HCT116 (cell line): ENCODE measurements at regions not wholly inside any gene's neighbourhood (a gene's known extent, or its start where the extent isn't known, plus 50 kb on each side); places are given as distances from the start of the nearest gene placed in this dataset.
"Not testable (repeated sequence)": the region's sequence is repeated elsewhere in the genome, so short reads cannot be mapped to it uniquely, and the experiment has no call there.

ENCODE experiments used
- ATAC-seq: fragments of 200-7000 bp; cut with Tn5 transposase; 2 replicates; pipeline ENCODE4 v1.9.1; 2020; ENCODE audit warnings: mild to moderate bottlenecking, moderate library complexity
- BruUV-seq: library from RNA; stranded (reverse); fragments of 400-500 nt; replicated peaks from 2 replicates; lab custom pipeline; 2021; lab: Mats Ljungman, UMichigan
- CTCF ChIA-PET: fragments of 300-600 bp; sonication (Branson Sonifier 250); formaldehyde crosslinking; loops from one replicate; lab custom pipeline; 2021; ENCODE audit warnings: antibody characterized with exemption; lab: Charles Lee
- POLR2A ChIA-PET: fragments of 300-600, 350-600 bp; sonication (Branson Sonifier 250); formaldehyde crosslinking; loops from one replicate; lab custom pipeline; 2021; ENCODE audit warnings: antibody characterized with exemption; lab: Charles Lee
- RAD21 ChIA-PET, 2 experiments: fragments of 300-600 bp; sonication (Branson Sonifier 250); formaldehyde crosslinking; loops; one replicate each; lab custom pipeline; 2023; ENCODE audit warnings: low total read pairs in 2 of 2; ENCODE audit not compliant: uncharacterized antibody in 2 of 2, unreplicated experiment in 2 of 2, low non-redundant PET in 1 of 2; lab: Charles Lee
- DNase-seq: peaks from one replicate; pipeline ENCODE4 v3.0.0-alpha.2; 2010; ENCODE audit warnings: low read depth, low spot score
- H2AFZ ChIP-seq: fragments of 200-600 bp; shearing (Covaris generic), sonication (generic); 2 replicates; pipeline ENCODE4 v1.6.1; 2017; ENCODE audit warnings: low read depth, mixed run types, mixed read lengths, antibody characterized with exemption, low read length; ENCODE audit not compliant: poor library complexity, severe bottlenecking
- H3K27ac ChIP-seq: 2 replicates; pipeline ENCODE4 v1.5.1; 2012; ENCODE audit warnings: low read depth, low read length
- H3K27me3 ChIP-seq: fragments of 200-600 bp; sonication (generic); 2 replicates; pipeline ENCODE4 v1.6.1; 2016; ENCODE audit warnings: mixed run types, low read length, mixed read lengths; ENCODE audit not compliant: insufficient read depth
- H3K36me3 ChIP-seq, 2 experiments: fragments of 200-500 bp in 1 of 2; fragments of 200-600 bp in 1 of 2; sonication (Bioruptor generic) in 1 of 2; sonication (generic) in 1 of 2; 2 replicates each; pipeline versions ENCODE4 v1.5.1 to v1.6.1; 2014 to 2016; ENCODE audit warnings: low read length in 2 of 2, inconsistent platforms in 1 of 2, mixed read lengths in 1 of 2, mixed run types in 1 of 2; ENCODE audit not compliant: insufficient read depth in 2 of 2, control insufficient read depth in 1 of 2
- H3K4me1 ChIP-seq, 2 experiments: fragments of 200-600 bp in 1 of 2; sonication (generic) in 1 of 2; 2 replicates each; pipeline versions ENCODE4 v1.5.1 to v1.6.1; 2012 to 2017; ENCODE audit warnings: low read length in 2 of 2, inconsistent platforms in 1 of 2, mild to moderate bottlenecking in 1 of 2, mixed read lengths in 1 of 2, mixed run types in 1 of 2, moderate library complexity in 1 of 2; ENCODE audit not compliant: insufficient read depth in 2 of 2, control insufficient read depth in 1 of 2
- H3K4me2 ChIP-seq: fragments of 200-600 bp; sonication (generic); 2 replicates; pipeline ENCODE4 v1.6.1; 2017; ENCODE audit warnings: mixed run types, low read length, mixed read lengths
- H3K4me3 ChIP-seq, 2 experiments: fragments of 200-600 bp in 1 of 2; sonication (generic) in 1 of 2; replicated peaks in 1 of 2; 2 replicates each; pipeline ENCODE4 v1.5.1; 2011 to 2016; ENCODE audit warnings: low read length in 2 of 2, control low read depth in 1 of 2, low read depth in 1 of 2, mild to moderate bottlenecking in 1 of 2, mixed read lengths in 1 of 2, mixed run types in 1 of 2
- H3K79me2 ChIP-seq: fragments of 200-600 bp; sonication (generic); 2 replicates; pipeline ENCODE4 v1.6.1; 2017; ENCODE audit warnings: mild to moderate bottlenecking, mixed run types, low read length, moderate library complexity, mixed read lengths; ENCODE audit not compliant: insufficient read depth
- H3K9ac ChIP-seq: fragments of 200-600 bp; sonication (generic); 2 replicates; pipeline ENCODE4 v1.6.1; 2016; ENCODE audit warnings: low read length, mixed read lengths
- H3K9me2 ChIP-seq: fragments of 200-600 bp; sonication (generic), shearing (Covaris generic); 2 replicates; pipeline ENCODE4 v1.6.1; 2017; ENCODE audit warnings: mixed run types, mild to moderate bottlenecking, moderate library complexity; ENCODE audit not compliant: insufficient read depth
- H3K9me3 ChIP-seq, 2 experiments: fragments of 200-500 bp in 1 of 2; fragments of 200-600 bp in 1 of 2; sonication (Bioruptor generic) in 1 of 2; sonication (generic) in 1 of 2; 2 replicates each; pipeline ENCODE4 v1.6.1; 2014 to 2017; ENCODE audit warnings: low read length in 2 of 2, mixed read lengths in 2 of 2, inconsistent platforms in 1 of 2, low read depth in 1 of 2, mild to moderate bottlenecking in 1 of 2, mixed run types in 1 of 2, moderate library complexity in 1 of 2; ENCODE audit not compliant: control insufficient read depth in 1 of 2, insufficient read depth in 1 of 2
- H4K20me1 ChIP-seq: fragments of 200-600 bp; sonication (generic), shearing (Covaris generic); 2 replicates; pipeline ENCODE4 v1.6.1; 2017; ENCODE audit warnings: mixed run types, mild to moderate bottlenecking, moderate library complexity; ENCODE audit not compliant: insufficient read depth
- CBX3 ChIP-seq: IDR thresholded peaks from 2 replicates; pipeline ENCODE4 v1.6.1; 2012; ENCODE audit warnings: low read depth
- CEBPB ChIP-seq: IDR thresholded peaks from 2 replicates; pipeline ENCODE4 v1.6.1; 2012; ENCODE audit warnings: low read depth
- EGR1 ChIP-seq: IDR thresholded peaks from 2 replicates; pipeline ENCODE4 v1.6.1; 2012; ENCODE audit warnings: low read depth
- EZH2 ChIP-seq: fragments of 200-600 bp; sonication (generic); IDR thresholded peaks from 2 replicates; pipeline ENCODE4 v1.6.1; 2017; ENCODE audit warnings: antibody characterized with exemption, mixed run types
- EZH2phosphoT487 ChIP-seq: fragments of 200-600 bp; IDR thresholded peaks from 2 replicates; pipeline ENCODE4 v1.6.1; 2018; ENCODE audit warnings: antibody characterized with exemption, borderline replicate concordance
- JUND ChIP-seq: IDR thresholded peaks from 2 replicates; pipeline ENCODE4 v1.6.1; 2012
- MAX ChIP-seq: IDR thresholded peaks from 2 replicates; pipeline ENCODE4 v1.6.1; 2012
- POLR2AphosphoS5 ChIP-seq: IDR thresholded peaks from 2 replicates; pipeline ENCODE4 v1.6.1; 2011; ENCODE audit warnings: mild to moderate bottlenecking, low read depth, low read length, moderate library complexity
- SIN3A ChIP-seq: IDR thresholded peaks from 2 replicates; pipeline ENCODE4 v1.6.1; 2012; ENCODE audit warnings: low read depth
- SRF ChIP-seq: IDR thresholded peaks from 2 replicates; pipeline ENCODE4 v1.6.1; 2012; ENCODE audit warnings: low read depth
- TCF7L2 ChIP-seq: IDR thresholded peaks from 2 replicates; pipeline ENCODE4 v1.7.0; 2011; ENCODE audit warnings: borderline replicate concordance, inconsistent platforms; ENCODE audit not compliant: insufficient read depth, insufficient read length; ENCODE audit errors: extremely low read depth
- YY1 ChIP-seq: IDR thresholded peaks from 2 replicates; pipeline ENCODE4 v1.6.1; 2011; ENCODE audit warnings: low read length, low read depth, moderate library complexity, mild to moderate bottlenecking; ENCODE audit not compliant: insufficient replicate concordance; ENCODE audit errors: extremely low read depth
- intact Hi-C: fragments of 100-400 bp; cut with micrococcal nuclease; formaldehyde crosslinking; loops from 2 replicates; pipeline ENCODE4 v1.10.0; 2022
- TF ChIP-seq, protein P1 (sequence below): IDR thresholded peaks from 2 replicates; pipeline ENCODE4 v1.6.1; 2012

DNA sequence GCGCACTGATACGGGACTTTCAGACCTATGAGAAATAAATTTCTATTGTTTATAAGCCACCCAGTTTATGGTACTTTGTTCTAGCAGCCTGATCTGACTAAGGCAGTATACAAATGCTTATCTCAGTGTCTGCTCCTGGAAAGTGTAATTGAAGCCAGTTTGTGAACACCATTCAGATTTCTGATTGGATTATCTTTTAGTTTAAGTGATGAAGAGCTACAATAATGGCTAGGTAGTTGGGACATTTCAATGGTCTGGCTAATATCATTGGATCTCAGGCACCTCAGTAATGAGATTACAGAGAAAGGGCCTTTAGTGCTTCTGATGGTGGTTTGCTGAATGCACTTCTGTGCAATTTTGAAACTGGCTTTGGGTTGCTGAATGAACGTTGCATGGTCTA is 133.5 kb downstream of the PSAT1 start (continued):
- TF ChIP-seq EZH2phosphoT487 (no peak), SRF (no peak), CBX3 (no peak), CEBPB (no peak), YY1 (no peak), JUND (no peak), MAX (no peak)
- TF ChIP-seq, protein P1, sequence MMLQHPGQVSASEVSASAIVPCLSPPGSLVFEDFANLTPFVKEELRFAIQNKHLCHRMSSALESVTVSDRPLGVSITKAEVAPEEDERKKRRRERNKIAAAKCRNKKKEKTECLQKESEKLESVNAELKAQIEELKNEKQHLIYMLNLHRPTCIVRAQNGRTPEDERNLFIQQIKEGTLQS = no peak
- TF ChIP-seq, all 23 proteins: peak for 0

GRCh38 chr9:78431039-78431438 is 134.1 kb downstream of the PSAT1 start:
- H4K20me1 ChIP-seq, H2AFZ ChIP-seq, H3K4me2 ChIP-seq, H3K36me3 ChIP-seq, H3K27me3 ChIP-seq, ATAC-seq, H3K4me1 ChIP-seq, POLR2A ChIA-PET, H3K9me3 ChIP-seq, H3K9me2 ChIP-seq, CTCF ChIA-PET, H3K79me2 ChIP-seq, H3K4me3 ChIP-seq, BruUV-seq, H3K27ac ChIP-seq, H3K9ac ChIP-seq, DNase-seq, RAD21 ChIA-PET: not testable (repeated sequence)
- intact Hi-C loops = loop anchor here (10.0 kb wide), 1 partner anchor 274 kb away; no protein-coding TSS in a partner anchor

GRCh38 chr9:78436873-78437272 is 139.9 kb downstream of the PSAT1 start:
- no peak for TF ChIP-seq TCF7L2
- no peak for TF ChIP-seq MAX
- TF ChIP-seq CEBPB = no peak
- no peak for TF ChIP-seq EGR1
- TF ChIP-seq POLR2AphosphoS5 = no peak
- no peak for TF ChIP-seq EZH2
- TF ChIP-seq SIN3A = no peak
- Histone ChIP-seq H3K4me1 (no peaks in the 10 kb centered on the region), H3K27me3 (peaks cover 9% of the 10 kb centered on the region; the same call in 1 of the 2 replicates), H4K20me1 (no peaks in the 10 kb centered on the region), H3K4me2 (no peak overlapping the region), H3K79me2 (no peaks in the 10 kb centered on the region), H3K4me3 (no peak overlapping the region), H3K27ac (no peak overlapping the region), H3K9me2 (no peaks in the 10 kb centered on the region), H3K9ac (no peak overlapping the region), H2AFZ (no peak overlapping the region), H3K36me3 (no peaks in the 10 kb centered on the region), H3K9me3 (no peaks in the 10 kb centered on the region)
- ChIA-PET RAD21 (no interaction called here), CTCF (no interaction called here), POLR2A (no interaction called here)
- BruUV-seq = no TSS peak
- DNase-seq (no peak), ATAC-seq (no peak)
- intact Hi-C loops = loop anchor here (5.0 to 10.0 kb wide), 2 partner anchors 268 to 695 kb away; no protein-coding TSS in a partner anchor
